Endothelial cell of hepatic sinusoid (primary cell): ENCODE measurements at regions not wholly inside any gene's neighbourhood (a gene's known extent, or its start where the extent isn't known, plus 50 kb on each side); places are given as distances from the start of the nearest gene placed in this dataset.

ENCODE experiments used
- in situ Hi-C: cut with HindIII; loops from 2 replicates; pipeline ENCODE4 v1.10.0; 2017; ENCODE audit warnings: low sequenced_read_pairs

- in situ Hi-C loops = no loop called here
These were observed 728.8 kb upstream of the POU3F3 start for GRCh38 chr2:104125096-104125495.

GRCh38 chr2:104127049-104127770 is 726.7 kb upstream of the POU3F3 start:
- in situ Hi-C loops = no loop called here

- in situ Hi-C loops = no loop called here
These were observed 713.6 kb upstream of the POU3F3 start for GRCh38 chr2:104140361-104140760.

- in situ Hi-C loops = no loop called here
These were observed 695.7 kb upstream of the POU3F3 start for GRCh38 chr2:104158191-104158590.

GRCh38 chr2:104163611-104164130 is 690.2 kb upstream of the POU3F3 start:
- in situ Hi-C loops = no loop called here

- in situ Hi-C loops = no loop called here
These were observed 689.1 kb upstream of the POU3F3 start for GRCh38 chr2:104164721-104165252.

- in situ Hi-C loops = no loop called here
These were observed 676.7 kb upstream of the POU3F3 start for GRCh38 chr2:104177179-104177578.

- in situ Hi-C loops = no loop called here
These were observed 674.3 kb upstream of the POU3F3 start for GRCh38 chr2:104179644-104180043.

GRCh38 chr2:104200533-104201168 is 653.3 kb upstream of the POU3F3 start:
- in situ Hi-C loops = no loop called here

GRCh38 chr2:104213758-104214157 is 640.2 kb upstream of the POU3F3 start:
- in situ Hi-C loops = no loop called here

- in situ Hi-C loops = no loop called here
These were observed 638.4 kb upstream of the POU3F3 start for GRCh38 chr2:104215269-104216161.

- in situ Hi-C loops = no loop called here
These were observed 620.3 kb upstream of the POU3F3 start for GRCh38 chr2:104233591-104233990.

- in situ Hi-C loops = no loop called here
These were observed 617.4 kb upstream of the POU3F3 start for GRCh38 chr2:104236491-104236890.

GRCh38 chr2:104240984-104241383 is 612.9 kb upstream of the POU3F3 start:
- in situ Hi-C loops = no loop called here

- in situ Hi-C loops = no loop called here
These were observed 604.3 kb upstream of the POU3F3 start for GRCh38 chr2:104249629-104250028.

GRCh38 chr2:104250635-104251034 is 603.3 kb upstream of the POU3F3 start:
- in situ Hi-C loops = no loop called here

GRCh38 chr2:104254017-104254416 is 599.9 kb upstream of the POU3F3 start:
- in situ Hi-C loops = no loop called here

GRCh38 chr2:104262714-104263113 is 591.2 kb upstream of the POU3F3 start:
- in situ Hi-C loops = no loop called here

- in situ Hi-C loops = no loop called here
These were observed 574.3 kb upstream of the POU3F3 start for GRCh38 chr2:104279646-104280045.

- in situ Hi-C loops = no loop called here
These were observed 573.7 kb upstream of the POU3F3 start for GRCh38 chr2:104280216-104280615.

- in situ Hi-C loops = no loop called here
These were observed 567.1 kb upstream of the POU3F3 start for GRCh38 chr2:104286841-104287240.
